IPS DF 6.9 (cell line): ENCODE measurements at regions not wholly inside any gene's neighbourhood (a gene's known extent, or its start where the extent isn't known, plus 50 kb on each side); places are given as distances from the start of the nearest gene placed in this dataset.
"Not testable (repeated sequence)": the region's sequence is repeated elsewhere in the genome, so short reads cannot be mapped to it uniquely, and the experiment has no call there.

Experiments used
- DNase-seq: peaks from one replicate; pipeline ENCODE4 v3.0.0-alpha.2; 2013; ENCODE audit warnings: low read depth, low spot score
- H3K27ac ChIP-seq: one replicate; pipeline ENCODE4 v1.5.1; 2013; ENCODE audit warnings: low read length, control low read depth
- H3K27me3 ChIP-seq: 2 replicates; pipeline ENCODE4 v1.6.1; 2013; ENCODE audit warnings: mild to moderate bottlenecking, low read length; ENCODE audit not compliant: control insufficient read depth, insufficient read depth
- H3K36me3 ChIP-seq: 2 replicates; pipeline ENCODE4 v1.6.1; 2013; ENCODE audit warnings: low read length; ENCODE audit not compliant: control insufficient read depth, insufficient read depth
- H3K4me1 ChIP-seq: 2 replicates; pipeline ENCODE4 v1.6.1; 2013; ENCODE audit warnings: low read length; ENCODE audit not compliant: control insufficient read depth, insufficient read depth
- H3K4me3 ChIP-seq: 2 replicates; pipeline ENCODE4 v1.5.1; 2013; ENCODE audit warnings: mild to moderate bottlenecking, low read length
- H3K9me3 ChIP-seq: 2 replicates; pipeline ENCODE4 v1.6.1; 2013; ENCODE audit warnings: low read length, inconsistent platforms; ENCODE audit not compliant: control insufficient read depth, insufficient read depth
- WGBS: extraction: QIAGEN DNeasy Blood & Tissue Kit; methylation state at CpG from one replicate; pipeline ENCODE4 v1.1.7; 2013; ENCODE audit warnings: mixed read lengths, missing lambda C conversion rate; ENCODE audit not compliant: insufficient read length, insufficient coverage; 5-methylcytosine and 5-hydroxymethylcytosine counted together

- Histone ChIP-seq H3K27me3 (no peaks in the 10 kb centered on the region), H3K27ac (no peak overlapping the region), H3K9me3 (no peaks in the 10 kb centered on the region), H3K4me1 (no peaks in the 10 kb centered on the region), H3K36me3 (no peaks in the 10 kb centered on the region), H3K4me3 (no peak overlapping the region)
- no CpG with 5 or more reads among the region's 1 CpG for WGBS
- no peak for DNase-seq
Observed at GRCh38 chr2:145383961-145384360, 864.0 kb upstream of the ZEB2 start.

DNA sequence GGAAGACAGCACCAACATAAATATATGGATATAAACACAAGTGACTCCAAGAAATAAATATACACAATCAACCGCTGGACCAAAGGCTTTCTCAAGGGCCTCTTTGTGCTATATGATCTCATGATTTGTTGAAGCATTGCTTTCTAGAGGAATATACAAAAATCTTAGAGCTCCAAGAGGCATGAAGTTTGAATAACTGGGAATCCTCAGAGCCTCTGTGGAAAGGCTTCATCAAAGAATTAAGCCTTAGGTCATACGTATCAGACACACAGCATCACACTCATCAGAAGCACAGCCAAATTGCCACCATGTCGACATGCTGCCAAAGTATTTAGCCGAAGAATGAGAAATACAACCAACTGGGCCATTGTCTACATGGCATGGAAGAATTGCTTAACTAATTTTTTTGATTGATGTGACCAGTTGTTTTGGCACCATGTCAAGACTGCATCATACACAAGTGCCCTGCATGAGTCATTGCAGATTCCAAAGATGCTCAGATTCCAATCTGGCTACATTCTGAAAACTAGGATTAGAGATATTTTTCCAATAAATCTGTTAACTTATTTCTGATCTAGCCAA is 860.6 kb upstream of the ZEB2 start:
- no peaks in the 10 kb centered on the region for H3K27me3 ChIP-seq
- no CpG with 5 or more reads among the region's 4 CpGs for WGBS
- no peaks in the 10 kb centered on the region for H3K36me3 ChIP-seq
- no peaks in the 10 kb centered on the region for H3K4me1 ChIP-seq
- no peaks in the 10 kb centered on the region for H3K9me3 ChIP-seq
- no peak for DNase-seq
- no peak overlapping the region for H3K27ac ChIP-seq
- no peak overlapping the region for H3K4me3 ChIP-seq

DNA sequence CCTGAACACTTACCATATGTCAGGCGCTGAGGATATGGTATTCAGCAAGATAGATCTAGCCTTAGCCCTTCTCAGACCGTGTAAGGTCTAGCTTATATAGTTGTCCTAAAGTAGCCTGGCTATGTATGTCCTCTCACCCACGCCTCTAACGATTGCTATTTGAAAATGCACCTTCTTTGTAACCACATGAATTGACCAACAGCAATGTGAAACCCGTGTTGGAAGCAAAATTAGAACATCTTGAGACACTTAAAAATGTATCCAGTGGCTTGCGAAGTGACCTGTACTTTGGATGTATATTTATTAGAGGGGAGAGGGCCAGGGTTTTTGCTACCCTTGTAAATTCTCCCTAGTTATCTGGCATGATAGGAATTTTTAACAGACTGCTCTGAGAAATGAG is 860.0 kb upstream of the ZEB2 start:
- H3K4me3 ChIP-seq: no peak overlapping the region
- no peaks in the 10 kb centered on the region for H3K9me3 ChIP-seq
- no peaks in the 10 kb centered on the region for H3K4me1 ChIP-seq
- DNase-seq: no peak
- WGBS: no CpG with 5 or more reads among the region's 6 CpGs
- no peaks in the 10 kb centered on the region for H3K27me3 ChIP-seq
- no peaks in the 10 kb centered on the region for H3K36me3 ChIP-seq
- no peak overlapping the region for H3K27ac ChIP-seq

DNA sequence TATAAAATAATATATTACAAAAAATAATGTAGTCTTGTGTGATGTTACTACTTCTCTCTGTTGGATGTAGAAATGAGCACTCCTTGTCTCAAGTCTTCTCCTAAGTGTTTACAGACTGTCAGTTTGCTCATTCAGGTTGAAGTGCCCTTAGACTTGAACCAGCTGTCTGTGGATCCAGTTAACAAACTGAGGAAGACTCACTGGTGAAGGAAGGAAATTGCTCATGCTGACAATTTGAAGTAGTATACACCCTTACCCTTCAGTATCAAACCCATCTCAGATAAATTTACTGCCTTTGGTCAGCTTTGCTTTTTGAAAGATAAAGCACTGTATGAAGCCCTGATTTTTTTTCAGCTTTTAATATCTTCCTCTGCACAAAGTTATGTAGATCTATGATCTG is 854.2 kb upstream of the ZEB2 start:
- H3K27me3 ChIP-seq: no peaks in the 10 kb centered on the region
- H3K4me1 ChIP-seq: no peaks in the 10 kb centered on the region
- DNase-seq: no peak
- H3K27ac ChIP-seq: no peak overlapping the region
- no peak overlapping the region for H3K4me3 ChIP-seq
- no peaks in the 10 kb centered on the region for H3K36me3 ChIP-seq
- H3K9me3 ChIP-seq: no peaks in the 10 kb centered on the region

GRCh38 chr2:145367334-145367733 is 847.4 kb upstream of the ZEB2 start:
- no CpG with 5 or more reads among the region's 3 CpGs for WGBS
- not testable (repeated sequence) for H3K9me3 ChIP-seq, H3K27me3 ChIP-seq, H3K4me3 ChIP-seq, DNase-seq, H3K4me1 ChIP-seq, H3K36me3 ChIP-seq, H3K27ac ChIP-seq

DNA sequence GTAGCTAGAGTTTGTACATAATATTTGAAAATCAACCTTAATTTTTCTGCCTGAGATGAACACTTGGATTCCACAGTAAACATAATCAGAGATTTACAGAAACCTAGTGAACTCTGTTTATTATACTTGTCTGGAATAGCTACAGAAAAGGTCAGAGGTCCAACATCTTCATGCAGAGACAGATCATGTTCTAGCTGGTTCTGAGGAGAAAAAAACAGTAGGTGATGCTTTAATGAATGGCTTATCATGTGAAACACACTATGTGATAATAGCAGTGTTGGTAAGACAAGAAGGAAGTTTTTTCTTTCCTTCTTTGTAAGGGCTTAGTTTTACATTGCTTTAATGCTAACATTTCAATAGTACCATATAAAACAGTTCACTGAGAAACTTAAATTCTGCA is 846.4 kb upstream of the ZEB2 start:
- Histone ChIP-seq H3K27me3 (no peaks in the 10 kb centered on the region), H3K9me3 (no peaks in the 10 kb centered on the region), H3K4me3 (no peak overlapping the region)

GRCh38 chr2:145360129-145360790 is 840.3 kb upstream of the ZEB2 start:
- Histone ChIP-seq H3K36me3 (no peaks in the 10 kb centered on the region), H3K27ac (no peak overlapping the region), H3K27me3 (no peaks in the 10 kb centered on the region), H3K9me3 (no peaks in the 10 kb centered on the region), H3K4me3 (no peak overlapping the region), H3K4me1 (no peaks in the 10 kb centered on the region)
- DNase-seq: no peak
- WGBS: no CpG with 5 or more reads among the region's 7 CpGs

More for the DNA sequence above, 846.4 kb upstream of the ZEB2 start:
- no peaks in the 10 kb centered on the region for H3K36me3 ChIP-seq
- DNase-seq: no peak
- no peak overlapping the region for H3K27ac ChIP-seq
- H3K4me1 ChIP-seq: no peaks in the 10 kb centered on the region

DNA sequence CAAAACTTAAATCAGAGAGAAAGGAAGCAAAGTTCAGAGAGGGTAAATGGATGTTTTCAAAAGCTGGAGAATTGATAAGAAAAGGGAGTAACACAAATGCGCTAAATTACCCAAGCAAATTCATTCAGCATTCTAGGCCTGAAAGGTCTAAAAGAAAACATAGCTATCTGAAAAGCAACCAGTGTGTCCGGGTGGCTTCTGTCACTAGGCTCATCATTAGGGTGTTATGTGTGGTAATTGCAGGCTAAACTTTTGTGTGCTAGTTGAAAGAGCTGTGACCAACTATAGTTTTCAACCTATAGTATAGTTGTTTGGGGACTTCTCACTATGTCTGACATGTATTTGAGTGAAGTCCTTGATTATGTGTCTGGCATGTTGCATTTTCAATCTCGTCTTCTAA is 839.6 kb upstream of the ZEB2 start:
- no peaks in the 10 kb centered on the region for H3K36me3 ChIP-seq
- H3K4me1 ChIP-seq: no peaks in the 10 kb centered on the region
- no CpG with 5 or more reads among the region's 3 CpGs for WGBS
- no peak for DNase-seq
- H3K27me3 ChIP-seq: no peaks in the 10 kb centered on the region
- H3K9me3 ChIP-seq: no peaks in the 10 kb centered on the region
- no peak overlapping the region for H3K4me3 ChIP-seq
- no peak overlapping the region for H3K27ac ChIP-seq

DNA sequence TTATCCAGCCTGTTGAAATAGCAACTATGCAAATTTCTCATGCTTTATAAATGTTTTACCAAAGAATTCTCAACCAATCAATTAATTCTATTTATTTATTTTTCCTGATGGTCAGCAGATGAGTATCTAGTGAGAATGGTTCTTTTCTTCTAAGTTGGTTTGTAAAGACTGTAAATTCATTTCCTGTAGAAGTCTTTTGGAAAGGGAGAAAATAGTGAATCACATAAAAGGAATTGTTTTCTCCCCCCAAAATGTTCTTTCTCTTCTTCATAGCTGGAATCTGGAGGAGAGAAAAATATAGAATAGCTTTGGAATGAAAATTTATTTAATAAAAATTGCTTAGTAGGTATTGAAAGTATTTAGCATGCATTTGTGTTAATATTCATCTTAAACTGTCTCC is 836.1 kb upstream of the ZEB2 start:
- Histone ChIP-seq H3K27ac (no peak overlapping the region), H3K4me3 (no peak overlapping the region), H3K9me3 (no peaks in the 10 kb centered on the region), H3K27me3 (no peaks in the 10 kb centered on the region), H3K36me3 (no peaks in the 10 kb centered on the region), H3K4me1 (no peaks in the 10 kb centered on the region)
- no peak for DNase-seq

DNA sequence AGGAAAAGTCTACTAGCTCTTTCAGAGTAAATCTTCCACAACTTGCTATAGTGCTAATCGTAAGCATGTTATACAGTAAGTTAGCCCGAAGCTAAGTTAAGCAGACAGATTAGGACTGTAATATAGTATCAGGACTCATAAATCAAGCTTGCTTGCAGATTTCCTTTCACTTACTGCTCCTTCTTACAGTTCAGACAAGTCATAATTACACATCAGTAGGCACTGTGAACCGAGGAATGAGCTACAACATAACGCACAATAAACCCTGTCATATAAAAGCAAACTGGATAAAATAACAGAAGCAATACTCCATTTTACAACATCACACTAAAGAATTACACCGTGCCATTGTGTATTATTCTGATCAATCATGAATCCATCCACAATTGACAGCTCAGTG is 832.6 kb upstream of the ZEB2 start:
- no peak for DNase-seq
- no peaks in the 10 kb centered on the region for H3K27me3 ChIP-seq
- H3K4me1 ChIP-seq: no peaks in the 10 kb centered on the region
- WGBS: no CpG with 5 or more reads among the region's 5 CpGs
- H3K4me3 ChIP-seq: no peak overlapping the region
- no peaks in the 10 kb centered on the region for H3K9me3 ChIP-seq
- no peak overlapping the region for H3K27ac ChIP-seq
- no peaks in the 10 kb centered on the region for H3K36me3 ChIP-seq

- Histone ChIP-seq H3K4me1 (no peaks in the 10 kb centered on the region), H3K27ac (no peak overlapping the region), H3K9me3 (no peaks in the 10 kb centered on the region), H3K27me3 (no peaks in the 10 kb centered on the region), H3K36me3 (no peaks in the 10 kb centered on the region), H3K4me3 (no peak overlapping the region)
- WGBS: no CpG with 5 or more reads among the region's 2 CpGs
- DNase-seq: no peak
Observed at GRCh38 chr2:145351864-145352425, 832.0 kb upstream of the ZEB2 start.
